Stromal cell of bone marrow (primary cell): ENCODE measurements at regions not wholly inside any gene's neighbourhood (a gene's known extent, or its start where the extent isn't known, plus 50 kb on each side); places are given as distances from the start of the nearest gene placed in this dataset.

Source experiments
- DNase-seq: peaks from one replicate; pipeline ENCODE4 v3.0.0-alpha.2; 2012; ENCODE audit warnings: low read depth

GRCh38 chr1:34606504-34606903 is 148.3 kb upstream of the GJB5 start:
- DNase-seq = no peak

GRCh38 chr1:34610063-34610462 is 144.8 kb upstream of the GJB5 start:
- DNase-seq = no peak

GRCh38 chr1:34611571-34611970 is 143.3 kb upstream of the GJB5 start:
- no peak for DNase-seq

GRCh38 chr1:34612091-34612827 is 142.6 kb upstream of the GJB5 start:
- no peak for DNase-seq

GRCh38 chr1:34617321-34618118 is 137.3 kb upstream of the GJB5 start:
- DNase-seq = no peak

- DNase-seq = no peak
Observed at GRCh38 chr1:34618381-34618780, 136.5 kb upstream of the GJB5 start.

GRCh38 chr1:34619256-34619655 is 135.6 kb upstream of the GJB5 start:
- DNase-seq = no peak

- no peak for DNase-seq
Observed at GRCh38 chr1:34621916-34622315, 132.9 kb upstream of the GJB5 start.

- DNase-seq = no peak
Observed at GRCh38 chr1:34625521-34626015, 129.3 kb upstream of the GJB5 start.

- DNase-seq = no peak
Observed at GRCh38 chr1:34627465-34628240, 127.2 kb upstream of the GJB5 start.

GRCh38 chr1:34631126-34631525 is 123.7 kb upstream of the GJB5 start:
- DNase-seq = no peak

- DNase-seq = no peak
Observed at GRCh38 chr1:34639701-34640100, 115.1 kb upstream of the GJB5 start.

- no peak for DNase-seq
Observed at GRCh38 chr1:34640654-34641401, 114.0 kb upstream of the GJB5 start.

- DNase-seq = no peak
Observed at GRCh38 chr1:34642679-34643078, 112.2 kb upstream of the GJB5 start.

GRCh38 chr1:34645109-34645688 is 109.6 kb upstream of the GJB5 start:
- DNase-seq = no peak

- DNase-seq = no peak
Observed at GRCh38 chr1:34645919-34646318, 108.9 kb upstream of the GJB5 start.

- no peak for DNase-seq
Observed at GRCh38 chr1:34648501-34648900, 106.3 kb upstream of the GJB5 start.

GRCh38 chr1:34650090-34650489 is 104.8 kb upstream of the GJB5 start:
- DNase-seq = no peak

- DNase-seq = no peak
Observed at GRCh38 chr1:34650800-34651199, 104.0 kb upstream of the GJB5 start.

- DNase-seq = no peak
Observed at GRCh38 chr1:34653110-34653509, 101.7 kb upstream of the GJB5 start.

- DNase-seq = no peak
Observed at GRCh38 chr1:34655206-34655874, 99.5 kb upstream of the GJB5 start.
